ENCODE measurements at regions not wholly inside any gene's neighbourhood (a gene's known extent, or its start where the extent isn't known, plus 50 kb on each side); places are given as distances from the start of the nearest gene placed in this dataset.

DNA sequence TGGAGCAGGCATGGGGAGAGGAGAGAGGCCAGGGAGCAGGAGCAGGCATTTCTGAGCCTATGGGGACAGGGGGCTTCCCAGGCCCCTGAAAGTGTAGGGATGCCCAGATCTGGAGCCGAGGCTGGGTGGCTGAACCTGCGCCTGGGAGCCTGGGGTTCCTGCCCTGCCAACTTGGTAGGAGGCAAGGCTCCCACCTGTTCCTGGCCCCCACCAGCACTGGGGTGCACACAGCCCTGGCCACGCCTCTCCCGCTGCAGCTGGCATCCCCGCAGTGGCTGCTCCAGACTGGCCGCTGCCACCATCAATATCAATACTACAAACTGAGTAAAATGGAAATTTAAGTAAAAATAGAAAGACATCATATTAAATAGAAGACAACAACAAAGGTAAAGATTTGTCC lies 684.9 kb upstream of the MAP3K7 start:
- TF ChIP-seq, protein P1, sequence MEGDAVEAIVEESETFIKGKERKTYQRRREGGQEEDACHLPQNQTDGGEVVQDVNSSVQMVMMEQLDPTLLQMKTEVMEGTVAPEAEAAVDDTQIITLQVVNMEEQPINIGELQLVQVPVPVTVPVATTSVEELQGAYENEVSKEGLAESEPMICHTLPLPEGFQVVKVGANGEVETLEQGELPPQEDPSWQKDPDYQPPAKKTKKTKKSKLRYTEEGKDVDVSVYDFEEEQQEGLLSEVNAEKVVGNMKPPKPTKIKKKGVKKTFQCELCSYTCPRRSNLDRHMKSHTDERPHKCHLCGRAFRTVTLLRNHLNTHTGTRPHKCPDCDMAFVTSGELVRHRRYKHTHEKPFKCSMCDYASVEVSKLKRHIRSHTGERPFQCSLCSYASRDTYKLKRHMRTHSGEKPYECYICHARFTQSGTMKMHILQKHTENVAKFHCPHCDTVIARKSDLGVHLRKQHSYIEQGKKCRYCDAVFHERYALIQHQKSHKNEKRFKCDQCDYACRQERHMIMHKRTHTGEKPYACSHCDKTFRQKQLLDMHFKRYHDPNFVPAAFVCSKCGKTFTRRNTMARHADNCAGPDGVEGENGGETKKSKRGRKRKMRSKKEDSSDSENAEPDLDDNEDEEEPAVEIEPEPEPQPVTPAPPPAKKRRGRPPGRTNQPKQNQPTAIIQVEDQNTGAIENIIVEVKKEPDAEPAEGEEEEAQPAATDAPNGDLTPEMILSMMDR (conservative IDR thresholded peaks at IDR 0.05 in 1 of 2, IDR thresholded peaks at IDR 0.05 in 1 of 2; ENCODE audit: extremely low read depth in 1 of 2, insufficient read depth in 1 of 2, low read depth in 1 of 2, low read length in 2 of 2), result no peak
- TF ChIP-seq EZH2 (IDR thresholded peaks at IDR 0.05; ENCODE audit: borderline replicate concordance, low read length), result no peak

All from mammary epithelial cell (primary cell).